ENCODE measurements at regions not wholly inside any gene's neighbourhood (a gene's known extent, or its start where the extent isn't known, plus 50 kb on each side); places are given as distances from the start of the nearest gene placed in this dataset.

DNA sequence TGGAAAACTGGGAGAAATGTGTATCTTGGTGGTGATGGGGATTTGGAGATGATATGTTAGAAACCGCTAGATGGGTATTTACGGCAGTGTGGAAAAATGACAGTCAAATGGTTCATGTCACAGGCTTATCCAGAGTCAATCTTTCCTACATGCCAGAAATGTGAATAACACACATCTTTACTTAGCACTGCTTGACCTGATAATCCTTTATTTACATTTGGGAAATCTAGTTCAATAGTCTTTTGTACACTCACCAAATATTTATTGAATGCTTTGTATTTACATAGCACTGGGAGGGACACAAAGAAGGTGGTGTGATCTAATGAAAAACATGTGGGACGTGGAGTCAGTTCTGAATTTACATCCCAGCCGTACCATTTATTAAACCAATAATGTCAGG is 208.2 kb downstream of the DIO2 start:
- DNase-seq (ENCODE audit: low read depth), result no peak
- H3K4me3 ChIP-seq (ENCODE audit: low read length), result no peak overlapping the region
- TF ChIP-seq, protein P1, sequence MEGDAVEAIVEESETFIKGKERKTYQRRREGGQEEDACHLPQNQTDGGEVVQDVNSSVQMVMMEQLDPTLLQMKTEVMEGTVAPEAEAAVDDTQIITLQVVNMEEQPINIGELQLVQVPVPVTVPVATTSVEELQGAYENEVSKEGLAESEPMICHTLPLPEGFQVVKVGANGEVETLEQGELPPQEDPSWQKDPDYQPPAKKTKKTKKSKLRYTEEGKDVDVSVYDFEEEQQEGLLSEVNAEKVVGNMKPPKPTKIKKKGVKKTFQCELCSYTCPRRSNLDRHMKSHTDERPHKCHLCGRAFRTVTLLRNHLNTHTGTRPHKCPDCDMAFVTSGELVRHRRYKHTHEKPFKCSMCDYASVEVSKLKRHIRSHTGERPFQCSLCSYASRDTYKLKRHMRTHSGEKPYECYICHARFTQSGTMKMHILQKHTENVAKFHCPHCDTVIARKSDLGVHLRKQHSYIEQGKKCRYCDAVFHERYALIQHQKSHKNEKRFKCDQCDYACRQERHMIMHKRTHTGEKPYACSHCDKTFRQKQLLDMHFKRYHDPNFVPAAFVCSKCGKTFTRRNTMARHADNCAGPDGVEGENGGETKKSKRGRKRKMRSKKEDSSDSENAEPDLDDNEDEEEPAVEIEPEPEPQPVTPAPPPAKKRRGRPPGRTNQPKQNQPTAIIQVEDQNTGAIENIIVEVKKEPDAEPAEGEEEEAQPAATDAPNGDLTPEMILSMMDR (conservative IDR thresholded peaks at IDR 0.05; ENCODE audit: low read depth, low read length), result no peak

DNA sequence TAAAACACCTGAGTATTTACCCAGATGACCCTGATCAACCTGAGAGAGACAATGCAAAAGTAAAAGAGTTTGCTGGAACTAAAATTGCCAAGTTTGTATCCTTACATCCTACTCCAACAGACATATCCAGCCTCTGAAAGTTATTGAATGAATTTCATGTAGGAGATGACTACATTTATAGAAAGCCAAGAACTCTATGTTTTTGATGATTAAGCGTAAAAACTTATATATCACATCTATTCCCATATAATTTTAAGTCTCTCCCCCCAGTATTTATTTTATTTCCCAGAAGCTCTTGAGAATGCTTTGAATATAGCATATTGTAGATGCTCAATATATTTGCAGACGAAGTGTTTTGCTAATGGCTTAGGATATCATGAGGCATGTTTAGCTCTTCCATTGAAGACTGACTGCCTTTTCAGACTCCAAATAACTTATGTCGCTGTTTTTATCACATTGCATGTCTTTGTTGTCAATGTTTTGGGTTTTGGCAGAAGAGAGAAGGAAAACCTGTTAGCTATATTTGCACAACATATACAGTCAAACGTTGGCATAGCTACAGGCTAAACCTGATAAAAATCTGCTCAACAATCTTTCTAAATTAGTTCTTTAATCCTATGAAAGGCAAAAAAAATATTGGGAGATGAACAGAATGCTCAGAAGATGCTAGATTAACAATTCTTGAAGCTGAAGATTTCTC is 213.6 kb downstream of the DIO2 start:
- no peak for DNase-seq (ENCODE audit: low read depth)
- no peak overlapping the region for H3K4me3 ChIP-seq (ENCODE audit: low read length)
- TF ChIP-seq, protein P1 (conservative IDR thresholded peaks at IDR 0.05; ENCODE audit: low read depth, low read length), result no peak

GRCh38 chr14:79992407-79993198 is 218.7 kb downstream of the DIO2 start:
- no peak for DNase-seq (ENCODE audit: low read depth)
- TF ChIP-seq, protein P1 (conservative IDR thresholded peaks at IDR 0.05; ENCODE audit: low read depth, low read length), result no peak
- H3K4me3 ChIP-seq (ENCODE audit: low read length), result no peak overlapping the region

DNA sequence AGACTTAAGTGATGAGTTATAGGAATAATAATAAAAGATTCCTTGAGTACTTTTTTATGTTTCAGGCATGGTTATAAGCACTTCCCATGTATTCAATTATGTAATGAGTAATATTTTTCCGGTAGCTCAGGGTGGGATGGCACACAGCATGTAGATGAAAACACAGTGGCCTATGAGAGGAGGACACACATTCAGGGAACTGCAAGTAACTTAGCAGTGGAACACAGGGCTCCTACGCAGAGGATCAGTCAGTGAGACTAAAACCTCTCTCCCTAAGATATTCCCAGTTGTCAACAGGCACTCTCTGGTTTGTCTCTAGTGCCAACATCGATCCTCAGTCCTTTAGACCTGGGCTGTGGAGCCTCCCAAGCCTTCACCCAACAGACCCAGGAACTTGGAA is 219.4 kb downstream of the DIO2 start:
- no peak overlapping the region for H3K4me3 ChIP-seq (ENCODE audit: low read length)
- TF ChIP-seq, protein P1 (conservative IDR thresholded peaks at IDR 0.05; ENCODE audit: low read depth, low read length), result no peak
- no peak for DNase-seq (ENCODE audit: low read depth)

DNA sequence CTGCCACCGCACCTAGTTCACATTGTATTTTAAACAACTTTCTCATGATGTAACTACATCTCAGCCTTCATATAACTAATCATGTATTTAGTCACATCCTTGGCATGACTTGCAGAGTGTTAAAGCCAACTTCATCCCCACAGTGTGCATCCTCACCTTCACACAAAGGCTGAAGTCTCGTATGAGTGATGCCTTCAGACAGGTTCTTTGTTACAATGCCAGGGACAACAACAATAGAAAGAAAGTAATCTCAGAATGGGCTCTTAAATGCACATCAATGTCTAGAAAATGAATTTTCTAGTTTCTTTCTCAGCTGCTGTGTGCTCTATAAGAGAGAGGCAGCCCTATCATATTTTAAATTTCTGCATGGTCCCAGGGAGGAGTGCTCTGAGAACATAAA is 221.3 kb downstream of the DIO2 start:
- no peak overlapping the region for H3K4me3 ChIP-seq (ENCODE audit: low read length)
- DNase-seq (ENCODE audit: low read depth), result no peak
- TF ChIP-seq, protein P1 (conservative IDR thresholded peaks at IDR 0.05; ENCODE audit: low read depth, low read length), result no peak

DNA sequence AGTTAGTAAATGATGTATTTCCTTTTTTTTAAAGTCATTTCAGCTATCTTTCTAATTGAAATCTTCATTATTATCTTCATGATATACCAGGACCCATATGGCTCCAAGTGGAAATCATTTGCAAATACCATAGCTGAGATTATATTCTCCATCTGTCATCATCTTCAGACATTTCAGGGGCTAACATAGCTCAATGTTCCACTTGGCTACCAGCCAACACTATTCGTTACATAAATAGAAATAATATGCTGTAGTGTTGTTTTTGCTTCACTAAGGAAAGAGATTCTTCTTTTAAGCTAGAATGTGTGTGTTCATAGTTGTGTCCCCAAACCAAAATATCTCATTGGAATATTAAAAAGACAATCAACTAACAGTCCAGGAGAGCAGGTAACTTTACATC is 225.1 kb downstream of the DIO2 start:
- TF ChIP-seq, protein P1 (conservative IDR thresholded peaks at IDR 0.05; ENCODE audit: low read depth, low read length), result no peak
- no peak for DNase-seq (ENCODE audit: low read depth)
- no peak overlapping the region for H3K4me3 ChIP-seq (ENCODE audit: low read length)

DNA sequence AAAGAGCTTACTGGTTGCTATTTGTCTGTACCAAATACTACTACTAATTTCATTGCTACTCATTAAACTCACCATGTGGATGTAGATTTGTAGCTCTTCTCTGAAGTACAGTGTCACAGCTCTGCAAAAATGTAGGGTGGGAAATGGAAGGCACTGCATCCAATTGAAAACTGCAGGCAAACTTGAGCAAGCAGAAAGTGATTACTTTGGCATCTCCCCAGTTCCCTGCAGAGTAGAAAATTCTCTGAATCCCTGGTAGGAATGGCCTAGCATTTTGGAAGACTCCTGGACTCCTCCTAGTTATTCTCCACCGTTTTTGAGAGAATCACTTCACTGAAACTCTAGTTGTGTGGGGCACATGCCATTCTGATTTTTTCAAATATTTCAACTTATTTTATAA is 239.1 kb downstream of the DIO2 start:
- TF ChIP-seq, protein P1 (conservative IDR thresholded peaks at IDR 0.05; ENCODE audit: low read depth, low read length), result no peak
- no peak for DNase-seq (ENCODE audit: low read depth)

More for the DNA sequence above, 239.1 kb downstream of the DIO2 start:
- no peak overlapping the region for H3K4me3 ChIP-seq (ENCODE audit: low read length)

Measured in retinal pigment epithelial cell (primary cell).